Loucy (cell line): ENCODE measurements at regions not wholly inside any gene's neighbourhood (a gene's known extent, or its start where the extent isn't known, plus 50 kb on each side); places are given as distances from the start of the nearest gene placed in this dataset.

Experiments used
- H2AFZ ChIP-seq: fragments of 200-600 bp; sonication (generic); 2 replicates; pipeline ENCODE4 v1.6.0; 2016; ENCODE audit warnings: antibody characterized with exemption, mild to moderate bottlenecking, low read length, moderate library complexity
- H3F3A ChIP-seq: fragments of 200-600 bp; 2 replicates; pipeline ENCODE4 v1.6.0; 2016; ENCODE audit warnings: antibody characterized with exemption, low read depth, mild to moderate bottlenecking
- H3K27me3 ChIP-seq: fragments of 200-600 bp; sonication (generic); 2 replicates; pipeline ENCODE4 v1.6.1; 2014; ENCODE audit warnings: low read length, mild to moderate bottlenecking; ENCODE audit not compliant: insufficient read depth, poor library complexity, severe bottlenecking
- H3K36me3 ChIP-seq: fragments of 200-600 bp; sonication (generic); 2 replicates; pipeline ENCODE4 v1.6.1; 2016; ENCODE audit warnings: low read length; ENCODE audit not compliant: insufficient read depth
- H3K4me1 ChIP-seq: fragments of 200-600 bp; sonication (generic); 2 replicates; pipeline ENCODE4 v1.5.1; 2014; ENCODE audit warnings: low read length, mild to moderate bottlenecking; ENCODE audit not compliant: insufficient read depth, poor library complexity, severe bottlenecking
- H3K4me2 ChIP-seq: fragments of 200-600 bp; sonication (generic); 2 replicates; pipeline ENCODE4 v1.6.0; 2014; ENCODE audit warnings: antibody characterized with exemption, low read length, low read depth, mild to moderate bottlenecking; ENCODE audit not compliant: poor library complexity, severe bottlenecking
- H3K4me3 ChIP-seq: fragments of 200-600 bp; sonication (generic); 2 replicates; pipeline ENCODE4 v1.5.1; 2014; ENCODE audit warnings: low read length, mild to moderate bottlenecking, mixed read lengths; ENCODE audit not compliant: poor library complexity, severe bottlenecking
- H3K79me2 ChIP-seq: fragments of 200-600 bp; sonication (generic); 2 replicates; pipeline ENCODE4 v1.6.1; 2014; ENCODE audit warnings: low read length; ENCODE audit not compliant: insufficient read depth
- H3K9ac ChIP-seq: fragments of 200-600 bp; sonication (generic); 2 replicates; pipeline ENCODE4 v1.6.0; 2014; ENCODE audit warnings: mild to moderate bottlenecking, low read depth, low read length, moderate library complexity; ENCODE audit not compliant: poor library complexity, severe bottlenecking
- H3K9me2 ChIP-seq: fragments of 200-600 bp; sonication (generic); replicated peaks from 2 replicates; pipeline ENCODE4 v1.6.1; 2016; ENCODE audit warnings: low read depth, low read length, mixed read lengths
- H3K9me3 ChIP-seq: fragments of 200-600 bp; sonication (generic); 2 replicates; pipeline ENCODE4 v1.6.1; 2014; ENCODE audit warnings: mild to moderate bottlenecking, antibody characterized with exemption, low read length, low read depth; ENCODE audit not compliant: insufficient read depth
- H4K20me1 ChIP-seq: fragments of 200-600 bp; sonication (generic); 2 replicates; pipeline ENCODE4 v1.6.0; 2014; ENCODE audit warnings: antibody characterized with exemption, low read length, mild to moderate bottlenecking; ENCODE audit not compliant: insufficient read depth, poor library complexity, severe bottlenecking
- CTCF ChIP-seq: fragments of 200-600 bp; sonication (generic); conservative IDR thresholded peaks from 2 replicates; pipeline ENCODE4 v1.5.1; 2014; ENCODE audit warnings: mild to moderate bottlenecking, antibody characterized with exemption, low read length
- EZH2phosphoT487 ChIP-seq: fragments of 200-600 bp; IDR thresholded peaks from 2 replicates; pipeline ENCODE4 v1.6.1; 2018; ENCODE audit warnings: antibody characterized with exemption, mild to moderate bottlenecking, moderate library complexity, borderline replicate concordance

DNA sequence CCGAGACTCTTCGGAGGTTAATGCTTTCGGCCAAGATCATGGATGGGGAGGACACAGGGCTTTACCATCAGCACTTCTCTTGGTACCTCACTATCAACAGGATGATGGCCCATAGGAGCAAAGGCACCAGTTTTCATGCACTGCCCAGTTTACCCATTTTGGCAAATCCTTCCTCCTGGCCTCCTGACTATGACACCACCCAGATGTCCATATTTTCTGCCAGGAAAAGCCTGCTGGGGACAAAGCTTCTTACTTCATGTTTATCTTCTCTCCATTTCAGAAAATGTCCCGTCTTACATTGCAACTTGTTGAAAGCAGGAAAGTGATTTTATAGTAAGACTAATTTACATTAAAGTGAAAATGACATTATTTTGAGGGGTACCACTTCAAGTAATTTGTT, 61.4 kb upstream of the GAS1 start:
- Histone ChIP-seq H3K4me1 (no peaks in the 10 kb centered on the region), H3K9me2 (no peaks in the 10 kb centered on the region), H3K9ac (no peak overlapping the region), H3K36me3 (no peaks in the 10 kb centered on the region), H2AFZ (no peak overlapping the region), H3K4me3 (no peak overlapping the region), H3K27me3 (no peaks in the 10 kb centered on the region), H3K4me2 (no peak overlapping the region), H3K79me2 (no peaks in the 10 kb centered on the region), H4K20me1 (no peaks in the 10 kb centered on the region), H3F3A (no peaks in the 10 kb centered on the region), H3K9me3 (no peaks in the 10 kb centered on the region; the same call in 1 of the 2 replicates)
- TF ChIP-seq EZH2phosphoT487 (no peak), CTCF (no peak)

GRCh38 chr9:87010626-87011025, 63.3 kb upstream of the GAS1 start:
- no peak overlapping the region for H3K9ac ChIP-seq
- TF ChIP-seq CTCF, result no peak
- no peak for TF ChIP-seq EZH2phosphoT487

GRCh38 chr9:87011551-87011950, 64.2 kb upstream of the GAS1 start:
- H3K27me3 ChIP-seq, result no peaks in the 10 kb centered on the region
- H3K9me2 ChIP-seq, result no peaks in the 10 kb centered on the region
- H3K4me1 ChIP-seq, result no peaks in the 10 kb centered on the region
- H3K4me2 ChIP-seq, result no peak overlapping the region
- no peaks in the 10 kb centered on the region for H3K79me2 ChIP-seq
- no peaks in the 10 kb centered on the region for H4K20me1 ChIP-seq
- no peak overlapping the region for H3K4me3 ChIP-seq
- no peaks in the 10 kb centered on the region for H3F3A ChIP-seq
- no peak overlapping the region for H3K9ac ChIP-seq
- no peaks in the 10 kb centered on the region; the same call in 1 of the 2 replicates for H3K9me3 ChIP-seq
- H2AFZ ChIP-seq, result no peak overlapping the region
- no peaks in the 10 kb centered on the region for H3K36me3 ChIP-seq
- no peak for TF ChIP-seq EZH2phosphoT487
- no peak for TF ChIP-seq CTCF

More at GRCh38 chr9:87010626-87011025, 63.3 kb upstream of the GAS1 start:
- H3F3A ChIP-seq, result no peaks in the 10 kb centered on the region
- no peaks in the 10 kb centered on the region; the same call in 1 of the 2 replicates for H3K9me3 ChIP-seq
- no peaks in the 10 kb centered on the region for H3K36me3 ChIP-seq
- H2AFZ ChIP-seq, result no peak overlapping the region
- no peaks in the 10 kb centered on the region for H3K4me1 ChIP-seq
- no peaks in the 10 kb centered on the region for H4K20me1 ChIP-seq
- no peak overlapping the region for H3K4me3 ChIP-seq
- H3K27me3 ChIP-seq, result no peaks in the 10 kb centered on the region
- H3K9me2 ChIP-seq, result no peaks in the 10 kb centered on the region
- H3K79me2 ChIP-seq, result no peaks in the 10 kb centered on the region
- no peak overlapping the region for H3K4me2 ChIP-seq
